ENCODE measurements at regions not wholly inside any gene's neighbourhood (a gene's known extent, or its start where the extent isn't known, plus 50 kb on each side); places are given as distances from the start of the nearest gene placed in this dataset.
"Not testable (repeated sequence)": the region's sequence is repeated elsewhere in the genome, so short reads cannot be mapped to it uniquely, and the experiment has no call there.

GRCh38 chr16:16925432-16925831 lies 545.3 kb downstream of the XYLT1 start:
- no peak for TF ChIP-seq CTCF (IDR thresholded peaks at IDR 0.05; ENCODE audit: poor library complexity, severe bottlenecking)
- no peak overlapping the region for H3K4me3 ChIP-seq (ENCODE audit: severe bottlenecking)
- H3K4me1 ChIP-seq (ENCODE audit: insufficient read depth, poor library complexity, severe bottlenecking), result no peaks in the 10 kb centered on the region
- H3K27ac ChIP-seq (ENCODE audit: poor library complexity, severe bottlenecking), result no peak overlapping the region
- no peaks in the 10 kb centered on the region for H3K36me3 ChIP-seq (ENCODE audit: low read depth)
- no peaks in the 10 kb centered on the region for H3K9me3 ChIP-seq (ENCODE audit: severe bottlenecking)
- DNase-seq (ENCODE audit: low spot score) (no peak), ATAC-seq (ENCODE audit: low read depth) (no peak)
- H3K27me3 ChIP-seq (ENCODE audit: insufficient read depth, poor library complexity, severe bottlenecking), result no peaks in the 10 kb centered on the region

GRCh38 chr16:16928532-16929109 lies 542.1 kb downstream of the XYLT1 start:
- H3K36me3 ChIP-seq (ENCODE audit: low read depth), result no peaks in the 10 kb centered on the region
- no peak for TF ChIP-seq CTCF (IDR thresholded peaks at IDR 0.05; ENCODE audit: poor library complexity, severe bottlenecking)
- H3K4me3 ChIP-seq (ENCODE audit: severe bottlenecking), result no peak overlapping the region
- no peak for ATAC-seq (ENCODE audit: low read depth)
- H3K27me3 ChIP-seq (ENCODE audit: insufficient read depth, poor library complexity, severe bottlenecking), result no peaks in the 10 kb centered on the region
- H3K4me1 ChIP-seq (ENCODE audit: insufficient read depth, poor library complexity, severe bottlenecking), result no peaks in the 10 kb centered on the region
- H3K27ac ChIP-seq (ENCODE audit: poor library complexity, severe bottlenecking), result no peak overlapping the region
- H3K9me3 ChIP-seq (ENCODE audit: severe bottlenecking), result no peaks in the 10 kb centered on the region
- no peak for DNase-seq (ENCODE audit: low spot score)

GRCh38 chr16:16930309-16931000 lies 540.3 kb downstream of the XYLT1 start:
- H3K4me1 ChIP-seq (ENCODE audit: insufficient read depth, poor library complexity, severe bottlenecking), result no peaks in the 10 kb centered on the region
- no peaks in the 10 kb centered on the region for H3K27me3 ChIP-seq (ENCODE audit: insufficient read depth, poor library complexity, severe bottlenecking)
- no peak overlapping the region for H3K4me3 ChIP-seq (ENCODE audit: severe bottlenecking)
- ATAC-seq (ENCODE audit: low read depth) (no peak), DNase-seq (ENCODE audit: low spot score) (no peak)
- no peaks in the 10 kb centered on the region for H3K36me3 ChIP-seq (ENCODE audit: low read depth)
- TF ChIP-seq CTCF (IDR thresholded peaks at IDR 0.05; ENCODE audit: poor library complexity, severe bottlenecking), result no peak
- H3K27ac ChIP-seq (ENCODE audit: poor library complexity, severe bottlenecking), result no peak overlapping the region
- H3K9me3 ChIP-seq (ENCODE audit: severe bottlenecking), result no peaks in the 10 kb centered on the region

GRCh38 chr16:16933861-16934260 lies 536.9 kb downstream of the XYLT1 start:
- no peak for ATAC-seq (ENCODE audit: low read depth)
- no peak overlapping the region for H3K4me3 ChIP-seq (ENCODE audit: severe bottlenecking)
- H3K36me3 ChIP-seq (ENCODE audit: low read depth), result no peaks in the 10 kb centered on the region
- no peaks in the 10 kb centered on the region for H3K9me3 ChIP-seq (ENCODE audit: severe bottlenecking)
- no peak for TF ChIP-seq CTCF (IDR thresholded peaks at IDR 0.05; ENCODE audit: poor library complexity, severe bottlenecking)
- no peaks in the 10 kb centered on the region for H3K4me1 ChIP-seq (ENCODE audit: insufficient read depth, poor library complexity, severe bottlenecking)
- peaks cover 16% of the 10 kb centered on the region for H3K27me3 ChIP-seq (ENCODE audit: insufficient read depth, poor library complexity, severe bottlenecking)
- H3K27ac ChIP-seq (ENCODE audit: poor library complexity, severe bottlenecking), result no peak overlapping the region
- DNase-seq (ENCODE audit: low spot score), result no peak

GRCh38 chr16:16934660-16935059 lies 536.1 kb downstream of the XYLT1 start:
- DNase-seq (ENCODE audit: low spot score) (no peak), ATAC-seq (ENCODE audit: low read depth) (no peak)
- no peaks in the 10 kb centered on the region for H3K4me1 ChIP-seq (ENCODE audit: insufficient read depth, poor library complexity, severe bottlenecking)
- H3K27me3 ChIP-seq (ENCODE audit: insufficient read depth, poor library complexity, severe bottlenecking), result peaks cover 16% of the 10 kb centered on the region
- TF ChIP-seq CTCF (IDR thresholded peaks at IDR 0.05; ENCODE audit: poor library complexity, severe bottlenecking), result no peak
- no peak overlapping the region for H3K4me3 ChIP-seq (ENCODE audit: severe bottlenecking)
- H3K36me3 ChIP-seq (ENCODE audit: low read depth), result no peaks in the 10 kb centered on the region
- H3K27ac ChIP-seq (ENCODE audit: poor library complexity, severe bottlenecking), result no peak overlapping the region
- no peaks in the 10 kb centered on the region for H3K9me3 ChIP-seq (ENCODE audit: severe bottlenecking)

- H3K4me1 ChIP-seq (ENCODE audit: insufficient read depth, poor library complexity, severe bottlenecking); ATAC-seq (ENCODE audit: low read depth); H3K4me3 ChIP-seq (ENCODE audit: severe bottlenecking); H3K9me3 ChIP-seq (ENCODE audit: severe bottlenecking); DNase-seq (ENCODE audit: low spot score); H3K27ac ChIP-seq (ENCODE audit: poor library complexity, severe bottlenecking); H3K36me3 ChIP-seq (ENCODE audit: low read depth): not testable (repeated sequence)
- H3K27me3 ChIP-seq (ENCODE audit: insufficient read depth, poor library complexity, severe bottlenecking), result peaks cover 21% of the 10 kb centered on the region
Observed at GRCh38 chr16:16935909-16936308, 534.9 kb downstream of the XYLT1 start.

All from RWPE2 (cell line).